K562 (cell line): ENCODE measurements at regions not wholly inside any gene's neighbourhood (a gene's known extent, or its start where the extent isn't known, plus 50 kb on each side); places are given as distances from the start of the nearest gene placed in this dataset.

Experiments used
- CREB5 ChIP-seq: fragments of 250-450 bp; sonication (Bioruptor Pico); IDR thresholded peaks from 2 replicates; pipeline ENCODE4 v1.5.0; 2020; ENCODE audit warnings: mild to moderate bottlenecking
- DMBX1 ChIP-seq: fragments of 250-450 bp; sonication (Bioruptor Pico); IDR thresholded peaks from 2 replicates; pipeline ENCODE4 v1.8.0; 2022; ENCODE audit warnings: inconsistent platforms, mild to moderate bottlenecking, moderate library complexity, borderline replicate concordance
- DNMT1 ChIP-seq: fragments of 450-650 bp; IDR thresholded peaks from 2 replicates; pipeline ENCODE4 v1.6.1; 2016; ENCODE audit warnings: antibody characterized with exemption, mild to moderate bottlenecking
- GABPA ChIP-seq: fragments of 200-800 bp; sonication (Bioruptor generic); conservative IDR thresholded peaks from 2 replicates; pipeline ENCODE4 v1.6.1; 2016; ENCODE audit warnings: low read depth, missing genetic modification characterization, missing compliant biosample characterization
- NEUROD1 ChIP-seq: fragments of 150-350 bp; IDR thresholded peaks from 2 replicates; pipeline ENCODE4 v1.6.1; 2014; ENCODE audit warnings: borderline replicate concordance, low read length, low read depth; ENCODE audit not compliant: partially characterized antibody
- NR2C2 ChIP-seq, 2 experiments: fragments of 200-800 bp in 1 of 2; sonication (Bioruptor generic) in 1 of 2; sonication (generic) in 1 of 2; formaldehyde crosslinking in 1 of 2; IDR thresholded peaks; 2 replicates each; pipeline versions ENCODE4 v1.6.1 to v1.8.0; 2016 to 2022; ENCODE audit warnings: mild to moderate bottlenecking in 1 of 2, missing compliant biosample characterization in 1 of 2, missing genetic modification characterization in 1 of 2, missing genetic modification reagents in 1 of 2
- PRMT5 ChIP-seq: sonication (generic); formaldehyde crosslinking; IDR thresholded peaks from 2 replicates; pipeline ENCODE4 v1.5.0; 2020; ENCODE audit warnings: missing genetic modification reagents
- RREB1 ChIP-seq: fragments of 250-450 bp; sonication (Bioruptor Pico); IDR thresholded peaks from 2 replicates; pipeline ENCODE4 v1.4.0; 2020
- TFE3 ChIP-seq: fragments of 450-650 bp; formaldehyde crosslinking; IDR thresholded peaks from 2 replicates; pipeline ENCODE4 v1.4.0; 2020; ENCODE audit warnings: mild to moderate bottlenecking, mixed read lengths
- THAP7 ChIP-seq: fragments of 250-450 bp; sonication (Bioruptor Pico); IDR thresholded peaks from 2 replicates; pipeline ENCODE4 v1.5.0; 2021
- ZNF140 ChIP-seq: fragments of 250-450 bp; sonication (Bioruptor Pico); IDR thresholded peaks from 2 replicates; pipeline ENCODE4 v1.8.0; 2021; ENCODE audit warnings: moderate library complexity, mild to moderate bottlenecking, inconsistent platforms

- no peak for TF ChIP-seq PRMT5 (CRISPR knock-in tag)
- no peak for TF ChIP-seq RREB1 (CRISPR knock-in tag)
- no peak for TF ChIP-seq DNMT1
- TF ChIP-seq CREB5 (CRISPR knock-in tag): no peak
- TF ChIP-seq GABPA: peak; percentile 33
- no peak for TF ChIP-seq NEUROD1
- TF ChIP-seq NR2C2 (CRISPR knock-in tag; IDR thresholded peaks at IDR 0.05): no peak
- 0 out of 2 replicates have a peak, but pooled peaks have one; percentile 18 for TF ChIP-seq NR2C2 (tag; IDR thresholded peaks at IDR 0.05)
- TF ChIP-seq DMBX1: peak; percentile 44; the same call in 1 of the 2 replicates
- TF ChIP-seq TFE3 (CRISPR knock-in tag): peak; percentile 80
- TF ChIP-seq THAP7 (CRISPR knock-in tag): no peak
- no peak for TF ChIP-seq ZNF140
Measured at GRCh38 chr1:87826681-87827251, 498.1 kb downstream of the LMO4 start (continued).
